ENCODE measurements at regions not wholly inside any gene's neighbourhood (a gene's known extent, or its start where the extent isn't known, plus 50 kb on each side); places are given as distances from the start of the nearest gene placed in this dataset.
"Not testable (repeated sequence)": the region's sequence is repeated elsewhere in the genome, so short reads cannot be mapped to it uniquely, and the experiment has no call there.

DNA sequence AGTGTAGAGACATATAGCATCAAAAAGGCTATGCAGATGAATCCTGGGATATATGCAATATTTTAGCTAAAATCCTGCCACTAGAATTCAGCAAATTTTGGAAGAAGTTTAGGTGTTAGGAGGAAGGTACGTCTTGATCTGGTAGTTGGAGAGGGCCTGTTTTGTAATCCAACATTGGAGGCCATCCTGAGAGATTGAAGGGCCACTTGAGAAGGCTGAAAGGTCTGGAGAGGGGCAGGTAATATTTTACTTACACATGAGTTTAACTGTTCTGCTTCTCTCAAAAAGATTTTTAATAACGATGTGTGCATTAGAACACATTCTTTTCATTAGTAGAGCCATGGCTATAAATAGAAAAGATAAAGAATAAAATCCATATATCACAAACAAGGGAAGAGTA lies 422.1 kb downstream of the RAB38 start:
- no peak for DNase-seq

DNA sequence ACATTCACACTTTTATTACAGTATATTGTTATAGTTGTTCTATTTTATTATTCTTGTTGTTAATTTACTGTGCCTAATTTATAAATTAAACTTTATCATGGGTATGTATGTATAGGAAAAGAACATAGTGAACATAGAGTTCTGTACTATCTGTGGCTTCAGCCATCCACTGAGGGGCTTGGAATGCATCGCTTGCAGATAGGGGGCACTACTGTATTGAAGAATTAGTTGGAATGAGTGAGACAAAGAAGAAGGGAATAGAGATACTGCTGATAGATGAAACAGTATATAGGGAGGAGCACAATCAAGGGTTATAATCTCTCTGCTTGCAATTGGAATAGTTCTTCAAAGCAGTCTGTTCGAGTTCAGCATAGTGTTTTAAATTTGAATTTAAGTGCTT lies 432.2 kb downstream of the RAB38 start:
- DNase-seq: no peak

DNA sequence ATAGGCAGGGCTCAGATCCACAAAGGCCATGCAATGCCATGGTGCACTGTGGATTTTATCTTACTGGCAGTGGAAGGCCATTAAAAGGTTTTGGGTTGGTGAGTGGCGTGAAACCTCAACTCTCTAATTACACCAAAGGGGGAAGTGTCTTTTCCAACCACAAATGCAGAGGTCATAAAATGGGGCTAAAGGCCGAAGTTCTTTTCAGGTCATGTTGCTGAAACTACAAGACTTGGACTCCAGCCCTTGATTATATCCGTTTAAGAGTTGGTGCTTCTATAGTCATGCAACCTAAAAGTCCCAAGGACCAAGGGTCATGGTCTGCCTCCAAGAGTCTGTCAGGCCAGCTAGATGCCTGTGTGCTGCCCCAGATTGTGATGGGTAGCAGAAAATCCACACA lies 434.3 kb downstream of the RAB38 start:
- no peak for DNase-seq

DNA sequence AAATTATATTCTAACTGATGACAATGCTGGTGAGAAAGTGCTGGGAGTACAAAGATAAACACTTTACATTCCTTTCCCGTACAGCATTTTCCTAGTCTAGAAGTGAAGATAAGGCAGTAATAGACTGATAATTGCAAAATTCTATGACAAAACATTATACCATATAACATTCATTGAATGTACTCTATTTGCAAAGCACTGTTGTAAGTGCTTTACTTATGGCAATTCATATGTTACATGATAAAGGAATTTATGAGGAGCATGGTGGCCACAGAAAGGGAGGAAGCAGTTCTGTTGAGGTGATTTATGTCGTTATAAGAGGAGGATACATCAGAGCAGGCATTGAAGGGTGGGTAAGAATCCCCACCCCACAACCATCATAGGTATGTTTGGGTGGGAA lies 434.8 kb downstream of the RAB38 start:
- no peak for DNase-seq

DNA sequence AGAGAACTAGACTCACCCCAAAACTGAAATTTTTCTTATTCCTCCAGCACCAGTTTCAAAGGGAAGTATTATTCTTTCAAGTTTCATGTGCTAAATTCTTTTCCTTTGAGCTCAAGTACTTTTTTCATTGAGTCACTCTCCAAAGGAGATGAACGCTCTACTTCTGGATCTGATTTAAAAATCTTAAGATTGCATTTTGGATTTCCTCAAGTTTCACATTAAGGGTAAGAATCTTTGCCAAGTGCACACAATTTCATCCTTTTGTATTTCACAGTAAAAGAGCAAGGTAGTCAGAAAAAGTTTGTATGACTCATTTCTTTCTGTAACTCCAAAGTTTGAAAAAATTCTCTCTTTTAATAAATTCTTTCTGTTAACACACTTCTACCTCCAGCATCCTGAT lies 435.5 kb downstream of the RAB38 start:
- no peak for DNase-seq

DNA sequence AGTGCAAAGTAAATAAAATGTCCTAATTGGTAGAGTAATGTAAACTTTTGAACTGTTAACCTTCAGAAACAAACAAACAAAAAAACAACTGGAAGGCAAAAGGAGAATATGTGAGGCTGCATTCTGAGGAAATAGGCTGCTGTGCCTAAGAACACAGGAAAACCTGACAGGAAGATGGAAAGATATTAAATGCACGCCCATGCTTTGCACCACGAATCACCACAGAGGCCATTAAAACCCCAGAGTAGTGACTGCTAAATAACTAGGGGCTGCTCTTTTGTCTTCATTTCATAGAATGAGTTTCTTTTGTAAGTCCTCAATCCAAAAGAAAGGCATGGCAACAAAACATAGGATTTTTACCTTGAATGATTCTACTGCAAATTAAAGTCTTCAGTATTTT lies 436.0 kb downstream of the RAB38 start:
- no peak for DNase-seq

DNA sequence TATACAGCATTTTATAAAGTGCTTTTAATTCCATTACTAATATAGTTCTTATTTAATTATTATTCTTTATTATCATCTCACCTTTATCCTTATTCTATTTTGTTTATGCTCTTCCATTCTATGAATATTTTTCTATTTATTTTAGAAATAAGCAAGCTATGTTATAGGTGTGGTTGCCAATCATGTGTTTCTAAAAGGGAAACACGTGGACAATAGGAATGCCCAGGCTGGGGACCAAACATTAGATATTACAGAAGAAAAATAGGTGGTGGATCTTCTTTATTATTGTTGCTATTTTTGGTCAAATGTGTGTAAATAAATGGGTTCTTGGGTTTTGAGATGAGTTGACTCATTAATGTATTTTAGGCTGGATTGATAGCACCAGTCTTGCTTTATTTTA lies 438.3 kb downstream of the RAB38 start:
- DNase-seq: no peak

DNA sequence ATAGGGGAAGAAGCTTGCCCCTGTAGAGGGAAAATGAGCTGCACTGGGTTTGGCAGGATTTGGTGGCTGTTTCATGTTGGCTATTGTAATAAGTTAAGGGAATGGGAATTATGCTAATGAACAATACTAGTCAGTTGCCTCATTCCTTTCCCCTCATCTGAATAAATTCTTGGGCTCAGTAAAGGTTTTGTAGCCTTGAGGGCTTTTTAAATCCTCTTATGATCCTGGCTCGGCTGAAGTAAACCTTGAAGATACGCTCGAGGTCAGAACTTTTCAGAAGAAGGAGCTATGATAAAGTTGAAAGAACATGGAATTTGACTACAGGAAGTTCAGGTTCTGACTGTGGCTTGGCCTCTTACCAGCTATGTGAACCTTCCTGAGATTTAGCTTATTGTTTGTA lies 448.7 kb downstream of the RAB38 start:
- DNase-seq: no peak

DNA sequence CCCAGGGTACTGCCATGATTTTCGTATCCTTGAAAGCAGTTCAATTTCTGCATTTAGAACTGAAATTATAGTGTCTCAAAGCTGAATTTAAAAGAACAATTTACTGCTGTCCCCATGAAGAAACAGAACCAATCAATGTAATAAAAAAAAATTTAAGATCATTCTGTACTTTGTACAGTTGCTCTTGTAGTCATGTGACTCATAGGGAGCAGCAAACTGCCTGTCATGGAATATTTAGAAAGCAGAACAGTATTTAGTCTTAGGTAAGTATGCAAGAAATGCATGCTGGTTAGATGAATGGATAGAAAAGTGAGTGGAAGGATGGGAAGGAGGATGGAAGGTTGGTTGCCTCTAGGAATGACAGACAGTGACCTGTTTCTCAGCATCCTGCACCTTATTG lies 450.9 kb downstream of the RAB38 start:
- DNase-seq: no peak

DNA sequence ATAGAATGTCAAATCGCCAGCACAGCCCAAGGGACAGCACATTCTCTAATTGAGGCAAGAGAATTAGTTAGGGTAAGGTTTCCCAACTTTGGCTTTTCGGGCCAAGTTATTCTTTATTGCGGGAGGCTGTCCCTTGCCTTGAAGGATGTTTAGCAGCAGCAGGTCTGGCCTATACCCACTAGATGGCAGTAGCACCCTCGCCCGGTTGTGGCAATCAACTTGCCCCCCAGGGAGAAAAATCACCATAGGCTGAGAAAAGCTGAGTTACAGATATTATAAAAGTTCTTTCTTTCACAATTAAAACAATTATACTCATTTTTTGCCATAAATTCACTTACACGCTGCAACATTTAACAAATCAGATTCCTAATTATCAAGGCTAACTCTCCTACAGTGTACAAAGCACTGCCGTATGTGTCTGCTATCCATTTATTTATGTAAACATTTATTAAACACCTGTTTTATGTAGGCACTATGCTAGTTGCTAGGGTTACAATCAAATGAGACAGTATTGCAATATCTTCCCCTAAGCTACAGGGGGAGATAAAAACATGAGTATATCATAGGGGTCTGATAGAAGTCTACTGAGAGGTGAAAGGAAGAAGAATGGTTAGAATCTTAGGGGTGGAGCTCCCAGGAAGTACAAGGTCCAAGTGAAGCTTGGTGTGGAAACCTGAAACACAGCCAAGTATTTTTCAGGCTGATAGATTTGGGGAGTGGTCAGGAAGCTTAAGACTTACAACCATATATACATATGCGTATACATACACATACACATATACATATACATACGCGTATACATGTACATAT lies 452.3 kb downstream of the RAB38 start:
- peak in 1 of 2 donors; percentile 22 for DNase-seq

DNA sequence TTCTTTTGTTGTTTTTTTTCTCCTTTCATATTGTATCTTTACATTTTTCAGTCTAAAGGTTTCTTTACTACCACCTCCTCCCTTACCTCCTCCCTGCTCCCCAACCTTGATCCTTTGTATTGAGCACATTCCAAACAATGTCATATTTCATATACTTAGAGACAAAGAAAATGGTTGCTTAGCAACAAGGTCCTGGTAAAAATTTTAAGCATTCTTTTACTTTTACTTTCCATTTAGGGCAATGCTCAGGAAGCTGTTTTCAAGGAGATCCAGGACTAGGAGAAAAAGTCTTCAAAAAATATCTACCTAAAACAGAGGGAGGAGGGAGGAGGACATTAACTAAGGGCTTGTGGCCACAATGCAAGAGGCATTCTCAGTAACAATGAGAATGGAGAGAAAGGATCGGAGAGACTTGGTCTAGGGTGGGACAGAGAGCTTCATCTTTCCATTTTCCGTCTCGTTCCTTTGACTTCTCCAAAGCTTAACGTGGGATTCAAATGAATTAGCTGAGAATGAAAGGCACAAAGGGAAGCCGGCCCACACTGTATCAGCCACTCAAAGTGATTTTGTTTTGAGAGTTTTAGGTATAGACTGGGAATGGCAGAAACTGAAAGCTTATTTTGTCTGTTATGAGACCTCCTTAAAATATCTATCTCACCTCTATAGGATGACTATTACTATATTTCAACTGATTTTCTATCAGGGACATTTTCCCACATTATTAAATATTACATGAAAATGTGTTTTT lies 455.7 kb downstream of the RAB38 start:
- DNase-seq: no peak

DNA sequence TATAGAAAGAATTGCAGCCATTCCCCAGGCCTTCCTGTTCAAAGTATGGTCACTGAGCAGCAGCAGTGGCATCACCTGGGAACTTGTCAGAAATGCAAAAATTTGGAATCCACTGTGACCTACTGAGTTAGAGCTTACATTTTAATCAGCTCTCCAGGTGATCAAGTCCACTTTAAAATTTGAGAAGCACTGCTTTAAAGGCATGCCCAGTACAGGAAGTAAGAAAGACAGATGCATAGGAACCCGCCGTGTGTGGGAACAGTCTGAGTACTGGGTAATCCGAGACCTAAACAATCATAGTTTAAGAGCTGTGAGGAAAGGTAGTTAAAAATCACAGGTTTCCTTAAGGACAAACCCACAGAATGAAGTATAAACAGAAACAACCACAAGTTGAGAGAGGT lies 462.4 kb downstream of the RAB38 start:
- no peak for DNase-seq

DNA sequence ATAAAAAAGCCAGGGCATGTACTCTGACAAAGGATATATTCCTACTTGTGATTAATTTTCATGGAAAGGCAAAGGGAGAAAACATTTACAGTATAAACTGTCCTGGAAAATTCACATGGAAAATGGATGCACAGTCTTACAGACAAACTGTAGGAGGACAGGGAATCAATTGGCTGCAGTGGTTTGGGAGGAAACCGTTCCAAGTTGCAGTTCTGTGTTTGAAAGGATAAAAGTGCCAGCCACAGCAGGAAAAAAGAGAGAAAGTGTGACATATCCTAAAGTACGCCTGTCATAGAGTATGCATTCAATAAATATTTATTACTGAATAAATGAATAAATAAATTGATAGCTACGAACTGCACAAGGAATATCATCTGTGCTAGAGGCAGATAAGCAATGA lies 462.9 kb downstream of the RAB38 start:
- no peak for DNase-seq

DNA sequence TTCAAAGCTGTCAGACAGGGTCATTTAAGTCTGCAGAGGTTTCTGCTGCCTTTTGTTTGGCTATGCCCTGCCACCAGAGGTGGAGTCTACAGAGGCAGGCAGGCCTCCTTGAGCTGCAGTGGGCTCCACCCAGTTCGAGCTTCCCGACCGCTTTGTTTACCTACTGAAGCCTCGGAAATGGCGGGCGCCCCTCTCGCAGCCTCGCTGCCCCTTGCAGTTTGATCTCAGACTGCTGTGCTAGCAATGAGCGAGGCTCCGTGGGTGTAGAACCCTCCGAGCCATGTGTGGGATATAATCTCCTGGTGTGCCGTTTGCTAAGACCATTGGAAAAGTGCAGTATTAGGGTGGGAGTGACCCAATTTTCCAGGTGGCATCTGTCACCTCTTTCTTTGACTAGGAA lies 471.7 kb downstream of the RAB38 start:
- not testable (repeated sequence) for DNase-seq

DNA sequence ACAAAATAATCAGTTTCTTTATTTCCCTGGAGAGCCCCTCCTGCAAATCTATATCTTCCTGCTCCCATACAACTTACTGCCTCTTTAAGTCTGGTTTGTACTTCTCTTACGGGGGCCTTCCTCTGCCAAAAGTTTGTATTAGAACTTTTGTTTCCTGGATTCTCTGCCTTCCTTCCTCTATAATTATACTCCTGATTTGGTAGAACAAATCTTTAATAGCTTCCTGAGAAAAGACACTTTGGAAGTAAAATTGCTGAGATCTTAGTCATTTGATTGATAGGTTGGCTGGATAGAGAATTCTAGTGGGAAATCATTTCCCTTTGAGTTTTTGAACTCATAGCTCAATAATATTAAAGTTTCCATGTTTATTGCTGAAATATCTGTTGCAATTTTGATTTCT lies 499.2 kb downstream of the RAB38 start:
- DNase-seq: no peak

DNA sequence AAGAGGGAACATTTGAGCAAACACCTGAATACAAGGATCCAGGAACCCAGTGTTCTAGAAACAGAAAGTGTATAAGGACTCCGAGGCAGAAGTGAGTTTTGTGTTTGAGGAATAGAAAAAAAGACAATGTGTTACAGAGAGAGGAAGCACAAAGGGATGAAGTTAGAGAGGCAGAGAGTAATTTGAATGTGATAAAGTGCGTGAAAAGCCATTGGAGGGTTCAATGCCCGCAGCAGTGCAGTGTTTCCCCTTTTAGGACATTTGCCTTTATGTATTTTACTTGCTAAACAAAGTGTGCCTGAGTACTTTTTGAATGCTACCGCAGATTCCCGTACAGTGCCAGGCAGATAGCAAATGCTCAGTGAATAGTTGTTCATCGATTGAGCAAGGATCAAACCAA lies 508.5 kb downstream of the RAB38 start:
- no peak for DNase-seq

DNA sequence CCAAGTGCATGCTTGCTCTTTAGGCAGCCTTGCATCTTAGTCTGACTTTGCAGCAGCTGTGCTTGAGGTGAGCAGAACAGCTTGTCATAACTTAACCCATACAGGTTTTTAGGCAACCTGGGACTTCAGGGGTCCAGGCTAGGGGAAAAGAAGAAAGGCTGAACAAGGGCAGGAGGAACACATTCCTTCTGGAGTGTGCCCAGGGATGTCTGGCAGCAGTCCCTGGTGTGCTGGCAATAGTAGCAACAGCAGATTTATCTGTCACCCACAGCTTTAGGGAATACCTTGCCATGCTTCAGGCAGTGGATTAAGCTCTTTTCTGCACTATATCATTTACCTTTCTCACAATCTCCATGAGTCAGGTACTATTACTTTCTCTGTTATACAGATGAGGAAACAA lies 513.0 kb downstream of the RAB38 start:
- DNase-seq: no peak

DNA sequence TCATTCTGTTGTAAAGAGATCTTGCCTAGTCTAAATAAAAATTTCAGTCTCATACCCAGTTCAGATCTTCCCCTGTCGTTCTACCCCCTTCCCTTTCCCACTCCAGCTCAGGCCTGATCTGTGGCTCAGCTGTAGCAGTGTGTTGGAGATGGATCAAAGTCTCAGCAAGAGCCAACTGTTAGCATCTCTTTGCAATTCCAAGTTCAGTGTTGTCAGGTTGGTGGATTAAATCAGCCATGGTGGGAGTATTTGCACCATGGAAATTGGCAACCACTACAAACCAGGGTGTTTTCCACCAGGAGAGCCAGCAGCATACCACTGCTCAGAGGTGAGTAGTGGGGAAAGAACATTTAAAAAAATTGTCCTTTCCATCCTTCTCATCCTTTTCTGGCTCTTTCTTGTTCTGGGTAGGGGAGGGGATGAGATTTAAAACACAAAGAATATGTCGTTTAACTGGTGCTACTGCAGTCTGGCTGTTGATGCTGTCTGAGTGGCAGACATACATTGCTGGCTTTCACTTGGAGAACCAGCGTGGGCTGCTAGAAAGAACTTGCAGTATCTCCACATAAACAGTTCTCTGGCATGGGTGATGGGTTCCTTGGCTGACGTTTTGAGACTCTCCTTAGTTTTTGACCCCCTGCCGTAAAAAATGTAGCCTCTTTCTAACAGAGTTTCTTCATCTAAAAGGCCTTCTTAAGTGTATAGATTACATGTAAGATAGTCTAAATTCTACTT lies 514.1 kb downstream of the RAB38 start:
- DNase-seq: no peak

DNA sequence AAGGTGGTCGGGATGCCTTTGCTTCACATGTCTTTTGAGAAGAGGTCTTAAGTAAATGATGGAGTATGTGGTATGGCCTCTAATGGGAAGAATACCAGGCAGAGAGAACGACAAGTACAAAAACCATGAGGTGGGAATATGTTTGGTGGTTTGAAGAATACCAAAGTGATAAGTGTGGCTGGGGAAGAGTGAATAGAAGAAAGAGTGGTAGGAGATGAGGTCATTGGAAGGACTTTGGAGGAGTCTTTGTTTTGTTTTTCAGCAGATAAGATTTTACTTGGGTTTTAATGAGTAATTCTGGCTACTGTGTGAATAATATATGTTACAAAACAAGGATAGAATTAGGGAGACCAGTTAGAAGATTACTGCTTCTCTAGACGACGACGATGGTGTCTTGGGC lies 515.4 kb downstream of the RAB38 start:
- DNase-seq: no peak

DNA sequence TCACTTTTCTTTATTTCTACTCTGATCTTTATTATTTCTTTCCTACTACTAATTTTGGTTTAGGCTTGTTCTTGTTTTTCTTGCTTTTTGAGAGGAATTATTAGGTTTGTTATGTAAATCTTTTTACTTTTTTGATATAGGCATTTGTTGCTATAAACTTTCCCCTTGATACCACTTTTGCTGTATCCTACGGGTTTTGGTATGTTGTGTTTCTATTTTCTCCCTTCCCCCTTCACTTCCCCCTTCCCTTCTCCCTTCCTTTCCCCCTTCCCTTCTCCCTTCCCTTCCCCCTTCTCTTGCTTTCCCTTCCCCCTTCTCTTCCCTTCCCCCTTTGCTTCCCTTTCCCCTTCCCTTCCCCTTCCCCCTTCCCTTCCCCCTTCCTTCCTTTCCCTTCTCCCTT lies 529.6 kb downstream of the RAB38 start:
- DNase-seq: no peak

DNA sequence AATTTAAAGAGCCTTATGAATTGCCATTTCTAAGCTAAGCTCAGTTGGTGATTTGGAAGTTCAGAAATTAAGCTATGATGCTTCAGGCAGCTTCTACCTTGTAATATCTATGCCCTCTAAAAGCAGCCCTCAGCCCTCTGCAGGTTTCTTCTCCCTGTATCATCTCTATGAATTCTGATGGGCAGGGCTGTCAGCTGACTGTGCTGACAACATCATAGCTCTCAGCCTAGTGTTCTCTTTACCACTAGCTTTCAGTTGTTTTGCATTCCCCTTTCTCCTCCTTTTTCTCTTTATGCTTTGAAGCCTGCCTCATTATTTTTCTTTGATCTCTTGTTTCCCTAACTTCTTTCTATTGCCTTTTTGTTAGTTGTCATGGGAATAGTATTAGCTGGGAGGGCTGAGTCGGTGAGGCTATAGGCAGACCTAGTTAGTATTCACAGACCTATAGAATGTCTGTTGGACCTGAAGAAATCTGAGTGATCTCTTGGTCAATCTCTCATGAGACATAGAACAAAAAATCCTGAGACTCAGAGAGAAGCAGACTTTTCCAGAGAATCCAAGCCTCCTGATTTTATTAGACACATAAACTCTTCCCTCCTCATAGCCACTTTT lies 535.4 kb downstream of the RAB38 start:
- DNase-seq: no peak

DNA sequence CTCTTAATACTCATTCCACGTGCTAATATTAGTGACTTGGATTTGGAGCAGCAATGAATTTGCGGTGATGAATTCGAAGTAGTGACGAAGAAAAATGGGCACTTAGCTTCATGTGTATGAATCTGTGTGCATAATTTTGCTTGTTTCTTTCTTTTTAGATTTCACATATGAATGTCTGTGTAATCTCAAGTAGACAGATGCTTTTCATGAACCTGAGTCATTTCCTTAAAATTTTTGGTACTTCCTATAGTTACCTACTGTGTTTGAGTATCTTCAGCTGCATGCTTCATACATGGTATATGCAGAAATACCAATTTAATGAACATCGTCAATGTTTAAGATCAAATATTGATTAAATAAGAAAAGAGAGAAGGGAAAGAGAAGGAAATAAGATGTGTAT lies 540.2 kb downstream of the RAB38 start:
- DNase-seq: no peak

DNA sequence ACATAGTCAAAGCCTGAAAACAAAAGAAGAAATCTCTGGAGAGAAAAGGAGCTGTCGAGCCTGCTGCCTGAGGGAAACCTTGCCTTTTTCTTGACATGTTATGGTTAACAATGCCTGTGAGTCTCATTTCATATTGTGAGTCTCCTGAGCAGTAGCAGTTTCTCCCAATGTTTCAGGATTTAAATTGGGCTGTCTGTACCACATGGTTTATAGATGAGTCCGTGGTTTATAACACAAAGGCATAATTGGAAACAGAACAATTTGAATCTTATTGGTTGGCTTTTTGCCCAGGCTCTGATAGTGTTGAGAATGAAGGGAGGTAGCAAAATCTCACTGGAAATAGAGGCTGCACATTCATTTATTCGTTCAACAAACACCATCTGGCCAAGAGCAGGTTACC lies 540.9 kb downstream of the RAB38 start:
- no peak for DNase-seq

Measured in inflammatory macrophage (primary cell).